WTC11 (cell line): ENCODE measurements at regions not wholly inside any gene's neighbourhood (a gene's known extent, or its start where the extent isn't known, plus 50 kb on each side); places are given as distances from the start of the nearest gene placed in this dataset.

Experiments used
- ATAC-seq: fragments of 200-7000 bp; cut with Tn5 transposase; 2 replicates; pipeline ENCODE4 v1.10.0; 2021; ENCODE audit warnings: mild to moderate bottlenecking, moderate library complexity
- CTCF ChIA-PET: fragments of 300-600 bp; sonication (Branson Sonifier 250); formaldehyde crosslinking; loops from one replicate; lab custom pipeline; 2021; ENCODE audit warnings: antibody characterized with exemption; lab: Charles Lee
- POLR2A ChIA-PET: fragments of 350-600 bp; sonication (Branson Sonifier 250); formaldehyde crosslinking; loops from one replicate; lab custom pipeline; 2021; ENCODE audit warnings: antibody characterized with exemption; lab: Charles Lee
- DNase-seq: peaks from one replicate; pipeline ENCODE4 v3.0.0; 2021; ENCODE audit warnings: low spot score
- H3K27ac Mint-ChIP-seq: 2 replicates; pipeline ENCODE4 v1.8.0; 2021; ENCODE audit warnings: mixed read lengths
- H3K27me3 Mint-ChIP-seq: 2 replicates; pipeline ENCODE4 v1.8.0; 2021; ENCODE audit warnings: low read depth, mild to moderate bottlenecking, moderate library complexity, mixed read lengths
- H3K36me3 Mint-ChIP-seq: 2 replicates; pipeline ENCODE4 v1.8.0; 2021; ENCODE audit warnings: mixed read lengths
- H3K4me1 Mint-ChIP-seq: 2 replicates; pipeline ENCODE4 v1.8.0; 2022; ENCODE audit warnings: mixed read lengths
- H3K4me3 Mint-ChIP-seq: 2 replicates; pipeline ENCODE4 v1.8.0; 2021; ENCODE audit warnings: mild to moderate bottlenecking, moderate library complexity, mixed read lengths
- H3K9me3 Mint-ChIP-seq: 2 replicates; pipeline ENCODE4 v1.8.0; 2021; ENCODE audit warnings: mixed read lengths
- AFF4 ChIP-seq: sonication (generic); formaldehyde crosslinking; IDR thresholded peaks from 2 replicates; pipeline ENCODE4 v1.8.1; 2023; ENCODE audit warnings: mild to moderate bottlenecking, missing genetic modification reagents, borderline replicate concordance
- ATF2 ChIP-seq: sonication (generic); formaldehyde crosslinking; IDR thresholded peaks from 2 replicates; pipeline ENCODE4 v1.8.1; 2022; ENCODE audit warnings: low read depth, missing genetic modification reagents, borderline replicate concordance
- CREB1 ChIP-seq: sonication (generic); formaldehyde crosslinking; IDR thresholded peaks from 2 replicates; pipeline ENCODE4 v1.8.0; 2023; ENCODE audit warnings: mild to moderate bottlenecking, missing genetic modification reagents
- EMX1 ChIP-seq: fragments of 250-450 bp; sonication (Bioruptor Pico); IDR thresholded peaks from 2 replicates; pipeline ENCODE4 v1.8.0; 2021; ENCODE audit warnings: mild to moderate bottlenecking
- FOXJ3 ChIP-seq: sonication (generic); formaldehyde crosslinking; IDR thresholded peaks from 2 replicates; pipeline ENCODE4 v1.9.0; 2021; ENCODE audit warnings: missing genetic modification reagents, mild to moderate bottlenecking, borderline replicate concordance
- JUN ChIP-seq: sonication (generic); formaldehyde crosslinking; IDR thresholded peaks from 2 replicates; pipeline ENCODE4 v1.8.0; 2023; ENCODE audit warnings: mild to moderate bottlenecking, missing genetic modification reagents
- NFE2L1 ChIP-seq: sonication (generic); formaldehyde crosslinking; IDR thresholded peaks from 2 replicates; pipeline ENCODE4 v1.8.1; 2023; ENCODE audit warnings: missing genetic modification reagents
- PREB ChIP-seq: sonication (generic); formaldehyde crosslinking; IDR thresholded peaks from 2 replicates; pipeline ENCODE4 v1.8.1; 2022; ENCODE audit warnings: mild to moderate bottlenecking, missing genetic modification reagents, moderate library complexity, borderline replicate concordance
- PRRX2 ChIP-seq: fragments of 250-450 bp; sonication (Bioruptor Pico); IDR thresholded peaks from 2 replicates; pipeline ENCODE4 v1.8.0; 2021; ENCODE audit warnings: mild to moderate bottlenecking
- SMAD3 ChIP-seq: sonication (generic); formaldehyde crosslinking; IDR thresholded peaks from 2 replicates; pipeline ENCODE4 v1.8.0; 2022; ENCODE audit warnings: missing genetic modification reagents, mild to moderate bottlenecking, borderline replicate concordance
- USF2 ChIP-seq: sonication (generic); formaldehyde crosslinking; IDR thresholded peaks from 2 replicates; pipeline ENCODE4 v1.8.1; 2023; ENCODE audit warnings: mild to moderate bottlenecking, missing genetic modification reagents, moderate library complexity
- ZBTB21 ChIP-seq: sonication (generic); formaldehyde crosslinking; IDR thresholded peaks from 2 replicates; pipeline ENCODE4 v1.8.1; 2023; ENCODE audit warnings: mild to moderate bottlenecking, missing genetic modification reagents, borderline replicate concordance
- ZBTB43 ChIP-seq: sonication (generic); formaldehyde crosslinking; IDR thresholded peaks from 2 replicates; pipeline ENCODE4 v1.8.1; 2023; ENCODE audit warnings: mild to moderate bottlenecking, missing genetic modification reagents
- ZNF671 ChIP-seq: fragments of 250-450 bp; sonication (Bioruptor Pico); IDR thresholded peaks from 2 replicates; pipeline ENCODE4 v1.8.0; 2021; ENCODE audit warnings: mild to moderate bottlenecking
- TF ChIP-seq, protein P1 (sequence below): sonication (generic); formaldehyde crosslinking; IDR thresholded peaks from 2 replicates; pipeline ENCODE4 v1.8.1; 2022; ENCODE audit warnings: low read depth, mild to moderate bottlenecking, moderate library complexity, missing genetic modification reagents, borderline replicate concordance
- TF ChIP-seq, protein P2 (sequence below): sonication (generic); formaldehyde crosslinking; IDR thresholded peaks from 2 replicates; pipeline ENCODE4 v1.8.0; 2022; ENCODE audit warnings: mild to moderate bottlenecking, missing genetic modification reagents
- TF ChIP-seq, protein P3 (sequence below): fragments of 250-450 bp; sonication (Bioruptor Pico); conservative IDR thresholded peaks from 2 replicates; pipeline ENCODE4 v1.9.0; 2021; ENCODE audit warnings: mild to moderate bottlenecking
- TF ChIP-seq, protein P4 (sequence below): sonication (generic); formaldehyde crosslinking; IDR thresholded peaks from 2 replicates; pipeline ENCODE4 v1.8.1; 2023; ENCODE audit warnings: mild to moderate bottlenecking, missing genetic modification reagents, moderate library complexity
- TF ChIP-seq, protein P5 (sequence below): sonication (generic); formaldehyde crosslinking; conservative IDR thresholded peaks from 2 replicates; pipeline ENCODE4 v1.8.1; 2022; ENCODE audit warnings: mild to moderate bottlenecking, missing genetic modification reagents

GRCh38 chr7:17027789-17028152 is 146.0 kb upstream of the AGR3 start:
- no peak overlapping the region for H3K27ac Mint-ChIP-seq
- no peak for ATAC-seq
- no peak for DNase-seq
- TF ChIP-seq JUN (CRISPR knock-in tag) = no peak
- TF ChIP-seq, protein P1, sequence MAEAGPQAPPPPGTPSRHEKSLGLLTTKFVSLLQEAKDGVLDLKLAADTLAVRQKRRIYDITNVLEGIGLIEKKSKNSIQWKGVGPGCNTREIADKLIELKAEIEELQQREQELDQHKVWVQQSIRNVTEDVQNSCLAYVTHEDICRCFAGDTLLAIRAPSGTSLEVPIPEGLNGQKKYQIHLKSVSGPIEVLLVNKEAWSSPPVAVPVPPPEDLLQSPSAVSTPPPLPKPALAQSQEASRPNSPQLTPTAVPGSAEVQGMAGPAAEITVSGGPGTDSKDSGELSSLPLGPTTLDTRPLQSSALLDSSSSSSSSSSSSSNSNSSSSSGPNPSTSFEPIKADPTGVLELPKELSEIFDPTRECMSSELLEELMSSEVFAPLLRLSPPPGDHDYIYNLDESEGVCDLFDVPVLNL = no peak
- TF ChIP-seq NFE2L1 (CRISPR knock-in tag) = no peak
- TF ChIP-seq AFF4 (CRISPR knock-in tag) = no peak
- TF ChIP-seq, protein P2, sequence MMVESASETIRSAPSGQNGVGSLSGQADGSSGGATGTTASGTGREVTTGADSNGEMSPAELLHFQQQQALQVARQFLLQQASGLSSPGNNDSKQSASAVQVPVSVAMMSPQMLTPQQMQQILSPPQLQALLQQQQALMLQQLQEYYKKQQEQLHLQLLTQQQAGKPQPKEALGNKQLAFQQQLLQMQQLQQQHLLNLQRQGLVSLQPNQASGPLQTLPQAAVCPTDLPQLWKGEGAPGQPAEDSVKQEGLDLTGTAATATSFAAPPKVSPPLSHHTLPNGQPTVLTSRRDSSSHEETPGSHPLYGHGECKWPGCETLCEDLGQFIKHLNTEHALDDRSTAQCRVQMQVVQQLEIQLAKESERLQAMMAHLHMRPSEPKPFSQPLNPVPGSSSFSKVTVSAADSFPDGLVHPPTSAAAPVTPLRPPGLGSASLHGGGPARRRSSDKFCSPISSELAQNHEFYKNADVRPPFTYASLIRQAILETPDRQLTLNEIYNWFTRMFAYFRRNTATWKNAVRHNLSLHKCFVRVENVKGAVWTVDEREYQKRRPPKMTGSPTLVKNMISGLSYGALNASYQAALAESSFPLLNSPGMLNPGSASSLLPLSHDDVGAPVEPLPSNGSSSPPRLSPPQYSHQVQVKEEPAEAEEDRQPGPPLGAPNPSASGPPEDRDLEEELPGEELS (CRISPR knock-in tag) = no peak
- no peak for TF ChIP-seq ZNF671 (CRISPR knock-in tag)
- no peaks in the 10 kb centered on the region for H3K27me3 Mint-ChIP-seq
- H3K4me3 Mint-ChIP-seq = no peak overlapping the region
- CTCF ChIA-PET = interaction anchor here (1.0 kb wide), 1 partner anchor 18 kb away, joined by 3 read pairs; no protein-coding TSS in a partner anchor
- H3K9me3 Mint-ChIP-seq = no peaks in the 10 kb centered on the region
- 0 out of 2 replicates have a peak, but pooled peaks cover 5% of the 10 kb centered on the region for H3K4me1 Mint-ChIP-seq
- POLR2A ChIA-PET = no interaction called here
- no peaks in the 10 kb centered on the region for H3K36me3 Mint-ChIP-seq

GRCh38 chr7:17029150-17029549 is 147.4 kb upstream of the AGR3 start:
- Mint-ChIP-seq H3K4me3 (no peak overlapping the region), H3K27me3 (no peaks in the 10 kb centered on the region), H3K9me3 (no peaks in the 10 kb centered on the region), H3K36me3 (no peaks in the 10 kb centered on the region), H3K27ac (no peak overlapping the region), H3K4me1 (0 out of 2 replicates have a peak, but pooled peaks cover 5% of the 10 kb centered on the region)
- CTCF ChIA-PET = interaction anchor here (0.9 kb wide), 1 partner anchor 46 kb away, joined by 3 read pairs; no protein-coding TSS in a partner anchor
- ATAC-seq (no peak), DNase-seq (no peak)
- POLR2A ChIA-PET = no interaction called here
- TF ChIP-seq CREB1 (CRISPR knock-in tag) (no peak), PRRX2 (CRISPR knock-in tag) (no peak), SMAD3 (no peak), ZBTB21 (CRISPR knock-in tag) (no peak), PREB (no peak), EMX1 (CRISPR knock-in tag) (no peak), ZBTB43 (CRISPR knock-in tag) (no peak), USF2 (CRISPR knock-in tag) (no peak), NFE2L1 (CRISPR knock-in tag) (no peak), FOXJ3 (no peak), ATF2 (CRISPR knock-in tag) (no peak)
- TF ChIP-seq, protein P3, sequence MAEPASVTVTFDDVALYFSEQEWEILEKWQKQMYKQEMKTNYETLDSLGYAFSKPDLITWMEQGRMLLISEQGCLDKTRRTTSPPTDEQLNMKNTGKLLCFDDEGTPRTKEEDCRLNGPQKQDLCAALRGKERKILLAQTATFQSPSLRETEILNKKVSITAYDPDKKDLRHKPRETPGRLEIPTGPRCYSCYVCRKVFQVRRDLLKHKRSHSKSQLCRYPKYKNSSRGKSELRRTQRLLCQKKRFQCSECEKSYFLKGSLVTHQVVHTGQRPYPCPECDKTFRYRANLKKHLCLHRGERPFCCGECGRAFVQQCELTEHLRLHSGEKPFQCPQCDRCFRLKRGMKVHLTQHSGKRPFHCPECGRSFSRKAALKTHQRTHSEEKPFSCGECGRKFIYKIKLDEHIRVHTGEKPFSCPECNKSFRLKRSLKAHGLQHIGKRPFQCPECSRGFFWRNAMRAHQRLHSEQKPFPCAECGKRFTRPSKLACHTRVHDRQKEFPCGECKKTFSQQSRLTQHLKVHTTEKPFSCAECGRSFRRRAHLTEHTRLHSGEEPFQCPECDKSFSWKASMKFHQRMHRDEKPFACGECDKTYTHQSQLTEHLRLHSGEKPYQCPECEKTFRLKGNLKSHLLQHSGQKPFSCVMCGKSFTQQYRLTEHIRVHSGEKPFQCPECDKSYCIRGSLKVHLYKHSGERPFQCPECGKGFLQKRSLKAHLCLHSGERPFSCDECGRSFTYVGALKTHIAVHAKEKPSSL (CRISPR knock-in tag) = no peak
- TF ChIP-seq, protein P4, sequence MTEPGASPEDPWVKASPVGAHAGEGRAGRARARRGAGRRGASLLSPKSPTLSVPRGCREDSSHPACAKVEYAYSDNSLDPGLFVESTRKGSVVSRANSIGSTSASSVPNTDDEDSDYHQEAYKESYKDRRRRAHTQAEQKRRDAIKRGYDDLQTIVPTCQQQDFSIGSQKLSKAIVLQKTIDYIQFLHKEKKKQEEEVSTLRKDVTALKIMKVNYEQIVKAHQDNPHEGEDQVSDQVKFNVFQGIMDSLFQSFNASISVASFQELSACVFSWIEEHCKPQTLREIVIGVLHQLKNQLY (CRISPR knock-in tag) = no peak
- TF ChIP-seq, protein P5, sequence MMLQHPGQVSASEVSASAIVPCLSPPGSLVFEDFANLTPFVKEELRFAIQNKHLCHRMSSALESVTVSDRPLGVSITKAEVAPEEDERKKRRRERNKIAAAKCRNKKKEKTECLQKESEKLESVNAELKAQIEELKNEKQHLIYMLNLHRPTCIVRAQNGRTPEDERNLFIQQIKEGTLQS (CRISPR knock-in tag) = no peak
